H1 (cell line): ENCODE measurements at regions not wholly inside any gene's neighbourhood (a gene's known extent, or its start where the extent isn't known, plus 50 kb on each side); places are given as distances from the start of the nearest gene placed in this dataset.

Experiments
- CTCF ChIA-PET: fragments of 300-600 bp; sonication (Branson Sonifier 250); formaldehyde crosslinking; loops from one replicate; lab custom pipeline; 2021; ENCODE audit not compliant: partially characterized antibody; lab: Charles Lee
- POLR2A ChIA-PET: fragments of 300-600 bp; sonication (Branson Sonifier 250); formaldehyde crosslinking; loops from one replicate; lab custom pipeline; 2021; ENCODE audit warnings: inconsistent platforms; ENCODE audit not compliant: partially characterized antibody; lab: Charles Lee
- DNase-seq, 2 experiments: peaks; one replicate each; pipeline versions ENCODE4 v3.0.0 to v3.0.0-alpha.2; 2010 to 2022; ENCODE audit warnings: low spot score in 2 of 2, low read depth in 1 of 2, mixed read lengths in 1 of 2
- FAIRE-seq: peaks from 2 replicates; lab custom pipeline; 2011; peaks lifted over from hg19 to GRCh38; lab: Jason Lieb, UNC
- H2AFZ ChIP-seq: 2 replicates; pipeline ENCODE4 v1.8.1; 2012; ENCODE audit warnings: low read length, inconsistent platforms
- H2AK5ac ChIP-seq: 2 replicates; pipeline ENCODE4 v1.6.1; 2013; ENCODE audit warnings: low read depth, low read length
- H2BK120ac ChIP-seq: replicated peaks from 2 replicates; pipeline ENCODE3; 2013; ENCODE audit warnings: low read depth, low read length, inconsistent platforms
- H2BK12ac ChIP-seq: 2 replicates; pipeline ENCODE4 v1.6.1; 2013; ENCODE audit warnings: low read depth, low read length
- H2BK15ac ChIP-seq: 2 replicates; pipeline ENCODE4 v1.6.1; 2013; ENCODE audit warnings: low read length
- H2BK20ac ChIP-seq: 2 replicates; pipeline ENCODE4 v1.6.1; 2013; ENCODE audit warnings: low read length
- H2BK5ac ChIP-seq: 2 replicates; pipeline ENCODE4 v1.6.1; 2013; ENCODE audit warnings: low read depth, low read length
- H3K14ac ChIP-seq: 2 replicates; pipeline ENCODE4 v1.6.1; 2013; ENCODE audit warnings: inconsistent platforms; ENCODE audit not compliant: insufficient read length
- H3K18ac ChIP-seq: 2 replicates; pipeline ENCODE4 v1.6.1; 2013; ENCODE audit warnings: low read length; ENCODE audit errors: extremely low read depth
- H3K23ac ChIP-seq: 2 replicates; pipeline ENCODE4 v1.6.1; 2013; ENCODE audit warnings: inconsistent platforms; ENCODE audit not compliant: insufficient read length
- H3K23me2 ChIP-seq: 2 replicates; pipeline ENCODE4 v1.6.1; 2013; ENCODE audit warnings: low read depth, low read length
- H3K27ac ChIP-seq: 2 replicates; pipeline ENCODE4 v1.6.1; 2011; ENCODE audit warnings: low read depth, low read length, inconsistent platforms
- H3K27me3 ChIP-seq, 4 experiments: replicated peaks in 1 of 4; 1 replicate in 1 of 4; 2 replicates in 3 of 4; pipeline versions ENCODE4 v1.6.1 to v1.8.1; 2011 to 2013; ENCODE audit warnings: low read length in 3 of 4, mild to moderate bottlenecking in 3 of 4, inconsistent platforms in 2 of 4, mixed read lengths in 2 of 4, moderate library complexity in 1 of 4; ENCODE audit not compliant: control insufficient read depth in 3 of 4, insufficient read depth in 3 of 4; ENCODE audit errors: extremely low read depth in 1 of 4
- H3K36me3 ChIP-seq, 4 experiments: 2 replicates each; pipeline versions ENCODE4 v1.6.1 to v1.8.1; 2011 to 2013; ENCODE audit warnings: mild to moderate bottlenecking in 4 of 4, low read length in 3 of 4, moderate library complexity in 2 of 4, control low read depth in 1 of 4, inconsistent platforms in 1 of 4; ENCODE audit not compliant: insufficient read depth in 4 of 4, control insufficient read depth in 2 of 4
- H3K4ac ChIP-seq: replicated peaks from 2 replicates; pipeline ENCODE3; 2013; ENCODE audit warnings: low read length, low read depth, mixed read lengths, inconsistent platforms; ENCODE audit not compliant: insufficient read length
- H3K4me1 ChIP-seq, 4 experiments: replicated peaks in 1 of 4; 1 replicate in 1 of 4; 2 replicates in 3 of 4; pipeline versions ENCODE4 v1.6.1 to v1.8.1; 2011 to 2013; ENCODE audit warnings: low read length in 3 of 4, inconsistent platforms in 2 of 4, mixed read lengths in 1 of 4; ENCODE audit not compliant: insufficient read depth in 4 of 4, control insufficient read depth in 3 of 4
- H3K4me2 ChIP-seq, 2 experiments: 2 replicates each; pipeline versions ENCODE4 v1.6.1 to v1.8.1; 2011 to 2013; ENCODE audit warnings: low read depth in 2 of 2, low read length in 2 of 2, control low read depth in 1 of 2, inconsistent platforms in 1 of 2, mild to moderate bottlenecking in 1 of 2; ENCODE audit not compliant: insufficient read depth in 1 of 2
- H3K4me3 ChIP-seq, 4 experiments: fragments of 200-600, 300-600 bp in 1 of 4; sonication (generic), shearing (Covaris generic), sonication (Bioruptor Twin) in 1 of 4; 2 replicates each; pipeline versions ENCODE4 v1.5.1 to v1.8.1; 2011 to 2016; ENCODE audit warnings: low read length in 4 of 4, low read depth in 3 of 4, control low read depth in 2 of 4, inconsistent platforms in 2 of 4, mild to moderate bottlenecking in 2 of 4, mixed read lengths in 1 of 4, moderate library complexity in 1 of 4; ENCODE audit not compliant: insufficient read depth in 2 of 4; ENCODE audit errors: extremely low read depth in 1 of 4
- H3K56ac ChIP-seq: replicated peaks from 2 replicates; pipeline ENCODE3; 2013; ENCODE audit warnings: low read depth, mild to moderate bottlenecking, mixed read lengths, low read length, inconsistent platforms; ENCODE audit not compliant: insufficient read length
- H3K79me1 ChIP-seq: 2 replicates; pipeline ENCODE4 v1.6.1; 2013; ENCODE audit warnings: low read depth, low read length, control low read depth
- H3K79me2 ChIP-seq, 2 experiments: 2 replicates each; pipeline versions ENCODE4 v1.6.1 to v1.8.1; 2012 to 2013; ENCODE audit warnings: low read length in 2 of 2, mild to moderate bottlenecking in 2 of 2, inconsistent platforms in 1 of 2; ENCODE audit not compliant: insufficient read depth in 2 of 2, control insufficient read depth in 1 of 2
- H3K9ac ChIP-seq, 4 experiments: replicated peaks in 1 of 4; 1 replicate in 1 of 4; 2 replicates in 3 of 4; pipeline versions ENCODE4 v1.6.1 to v1.8.1; 2011 to 2013; ENCODE audit warnings: low read depth in 3 of 4, low read length in 3 of 4, control low read depth in 2 of 4, mild to moderate bottlenecking in 2 of 4, moderate library complexity in 2 of 4, inconsistent platforms in 1 of 4; ENCODE audit errors: extremely low read depth in 1 of 4
- H3K9me3 ChIP-seq, 2 experiments: 2 replicates each; pipeline versions ENCODE4 v1.6.1 to v1.8.1; 2012 to 2013; ENCODE audit warnings: mild to moderate bottlenecking in 2 of 2, moderate library complexity in 2 of 2, control low read depth in 1 of 2, inconsistent platforms in 1 of 2, low read depth in 1 of 2, low read length in 1 of 2, mixed read lengths in 1 of 2; ENCODE audit not compliant: insufficient read depth in 2 of 2
- H4K20me1 ChIP-seq, 2 experiments: replicated peaks in 1 of 2; 2 replicates each; pipeline versions ENCODE3 to v1.8.1; 2011 to 2013; ENCODE audit warnings: inconsistent platforms in 2 of 2, low read length in 2 of 2, mild to moderate bottlenecking in 1 of 2; ENCODE audit not compliant: insufficient read depth in 2 of 2, control insufficient read depth in 1 of 2
- H4K5ac ChIP-seq: 2 replicates; pipeline ENCODE4 v1.6.1; 2013; ENCODE audit warnings: low read length, low read depth, mixed read lengths, inconsistent platforms; ENCODE audit not compliant: insufficient read length
- H4K8ac ChIP-seq: 2 replicates; pipeline ENCODE4 v1.8.0; 2013; ENCODE audit warnings: mild to moderate bottlenecking, moderate library complexity, low read length, inconsistent platforms; ENCODE audit not compliant: insufficient read depth; ENCODE audit errors: extremely low read depth
- H4K91ac ChIP-seq: replicated peaks from 2 replicates; pipeline ENCODE3; 2013; ENCODE audit warnings: low read length, mixed read lengths, inconsistent platforms; ENCODE audit not compliant: insufficient read length
- ASH2L ChIP-seq: fragments of 200-600, 300-600 bp; sonication (generic); IDR thresholded peaks from one replicate; pipeline ENCODE4 v1.7.1; 2017; ENCODE audit warnings: low read length
- FOSL1 ChIP-seq: IDR thresholded peaks from 2 replicates; pipeline ENCODE4 v1.6.1; 2011; ENCODE audit warnings: mild to moderate bottlenecking, low read depth, low read length, moderate library complexity; ENCODE audit not compliant: insufficient read depth
- JUN ChIP-seq: IDR thresholded peaks from 2 replicates; pipeline ENCODE4 v1.6.1; 2011; ENCODE audit warnings: low read depth, mild to moderate bottlenecking, improper control_type of control experiment, low read length
- NRF1 ChIP-seq: IDR thresholded peaks from 2 replicates; pipeline ENCODE4 v1.6.1; 2011; ENCODE audit warnings: mild to moderate bottlenecking, low read depth, low read length, improper control_type of control experiment
- POU5F1 ChIP-seq: IDR thresholded peaks from 2 replicates; pipeline ENCODE4 v1.6.1; 2011; ENCODE audit warnings: low read depth, mild to moderate bottlenecking, low read length, moderate library complexity
- RFX5 ChIP-seq: IDR thresholded peaks from 2 replicates; pipeline ENCODE4 v1.6.1; 2011; ENCODE audit warnings: low read depth, low read length, improper control_type of control experiment, borderline replicate concordance
- TAF1 ChIP-seq: IDR thresholded peaks from 2 replicates; pipeline ENCODE4 v1.6.1; 2011; ENCODE audit warnings: mild to moderate bottlenecking, low read depth, low read length
- ZNF274 ChIP-seq: IDR thresholded peaks from 2 replicates; pipeline ENCODE4 v1.7.0; 2012; ENCODE audit warnings: low read length, borderline replicate concordance; ENCODE audit errors: extremely low read depth
- WGBS, 2 experiments: shearing (Covaris generic) in 1 of 2; methylation state at CpG; one replicate each; pipeline versions ENCODE4 v1.1.6 to v1.1.7; 2013 to 2015; ENCODE audit warnings: low lambda C conversion rate in 2 of 2, mixed read lengths in 2 of 2, inconsistent platforms in 1 of 2, low coverage in 1 of 2, missing lambda C conversion rate in 1 of 2; ENCODE audit not compliant: insufficient replicate concordance in 2 of 2, insufficient coverage in 1 of 2, insufficient read length in 1 of 2; ENCODE audit errors: extremely low coverage in 1 of 2, missing lambda C conversion rate in 1 of 2; 5-methylcytosine and 5-hydroxymethylcytosine counted together
- TF ChIP-seq, protein P1 (sequence below), 3 experiments: IDR thresholded peaks; 1 replicate in 2 of 3; 2 replicates in 1 of 3; pipeline versions ENCODE4 v1.5.1 to v1.6.1; 2011; ENCODE audit warnings: low read length in 3 of 3, mild to moderate bottlenecking in 3 of 3, inconsistent platforms in 2 of 3, low read depth in 1 of 3, moderate library complexity in 1 of 3; ENCODE audit not compliant: insufficient read depth in 1 of 3; ENCODE audit errors: control extremely low read depth in 1 of 3
- TF ChIP-seq, protein P2 (sequence below): IDR thresholded peaks from 2 replicates; pipeline ENCODE4 v1.6.1; 2012; ENCODE audit warnings: low read length, inconsistent platforms

DNA sequence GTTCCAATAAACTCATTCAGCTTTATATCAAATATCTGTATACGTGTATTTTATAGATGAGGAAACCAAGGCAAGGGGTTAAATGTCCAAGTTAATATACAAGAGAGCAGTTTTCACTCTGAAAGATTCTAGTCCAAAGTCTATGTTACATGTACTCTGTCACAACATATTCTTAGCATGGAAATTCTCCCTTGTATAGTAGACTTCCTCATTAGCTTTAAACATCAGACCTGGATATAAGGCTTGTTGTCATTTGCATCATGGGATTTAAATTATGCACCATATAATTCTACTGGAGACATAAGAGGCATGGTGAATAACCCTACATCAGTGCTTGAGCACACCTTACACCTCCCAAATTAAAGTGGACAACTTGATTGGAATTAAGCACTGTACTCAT is 681.9 kb upstream of the CCDC179 start:
- Histone ChIP-seq H2BK20ac (no peak overlapping the region), H3K27ac (no peak overlapping the region), H4K5ac (no peak overlapping the region), H3K23ac (no peak overlapping the region), H3K9me3 (no peaks in the 10 kb centered on the region), H3K4me2 (no peak overlapping the region), H3K79me2 (no peaks in the 10 kb centered on the region), H3K4ac (no peak overlapping the region), H4K20me1 (no peaks in the 10 kb centered on the region), H2BK120ac (no peak overlapping the region), H3K56ac (no peak overlapping the region), H3K27me3 (no peaks in the 10 kb centered on the region), H2BK5ac (no peak overlapping the region), H3K23me2 (no peaks in the 10 kb centered on the region), H2BK12ac (no peak overlapping the region), H2AK5ac (no peak overlapping the region), H3K4me3 (no peak overlapping the region), H4K8ac (no peak overlapping the region), H3K9ac (no peak overlapping the region), H4K91ac (no peak overlapping the region), H3K14ac (no peak overlapping the region), H3K4me1 (peaks cover 0 to 3% (median 0%) of the 10 kb centered on the region in 4 experiments; a peak in 2 of 7 replicates), H2BK15ac (no peak overlapping the region), H3K36me3 (no peaks in the 10 kb centered on the region), H3K18ac (no peak overlapping the region), H2AFZ (no peak overlapping the region), H3K79me1 (no peaks in the 10 kb centered on the region)
- DNase-seq (no peak), FAIRE-seq (no peak)
- ChIA-PET POLR2A (no interaction called here), CTCF (interaction anchor here (2.7 kb wide), 1 partner anchor 11 kb away, joined by 7 read pairs; no protein-coding TSS in a partner anchor)
- 84% methylated on average over 1 of the region's 1 CpG; no CpG with 5 or more reads in 1 of the 2 experiments for WGBS, 2 experiments
- TF ChIP-seq ZNF274 (no peak), ASH2L (no peak), NRF1 (no peak), TAF1 (no peak), POU5F1 (no peak), RFX5 (no peak), JUN (no peak), FOSL1 (no peak)
- TF ChIP-seq, protein P1, sequence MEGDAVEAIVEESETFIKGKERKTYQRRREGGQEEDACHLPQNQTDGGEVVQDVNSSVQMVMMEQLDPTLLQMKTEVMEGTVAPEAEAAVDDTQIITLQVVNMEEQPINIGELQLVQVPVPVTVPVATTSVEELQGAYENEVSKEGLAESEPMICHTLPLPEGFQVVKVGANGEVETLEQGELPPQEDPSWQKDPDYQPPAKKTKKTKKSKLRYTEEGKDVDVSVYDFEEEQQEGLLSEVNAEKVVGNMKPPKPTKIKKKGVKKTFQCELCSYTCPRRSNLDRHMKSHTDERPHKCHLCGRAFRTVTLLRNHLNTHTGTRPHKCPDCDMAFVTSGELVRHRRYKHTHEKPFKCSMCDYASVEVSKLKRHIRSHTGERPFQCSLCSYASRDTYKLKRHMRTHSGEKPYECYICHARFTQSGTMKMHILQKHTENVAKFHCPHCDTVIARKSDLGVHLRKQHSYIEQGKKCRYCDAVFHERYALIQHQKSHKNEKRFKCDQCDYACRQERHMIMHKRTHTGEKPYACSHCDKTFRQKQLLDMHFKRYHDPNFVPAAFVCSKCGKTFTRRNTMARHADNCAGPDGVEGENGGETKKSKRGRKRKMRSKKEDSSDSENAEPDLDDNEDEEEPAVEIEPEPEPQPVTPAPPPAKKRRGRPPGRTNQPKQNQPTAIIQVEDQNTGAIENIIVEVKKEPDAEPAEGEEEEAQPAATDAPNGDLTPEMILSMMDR (IDR thresholded peaks at IDR 0.05; ENCODE audit: control extremely low read depth in 1 of 3, insufficient read depth in 1 of 3, low read depth in 1 of 3, low read length in 3 of 3) = no peak
- TF ChIP-seq, protein P2, sequence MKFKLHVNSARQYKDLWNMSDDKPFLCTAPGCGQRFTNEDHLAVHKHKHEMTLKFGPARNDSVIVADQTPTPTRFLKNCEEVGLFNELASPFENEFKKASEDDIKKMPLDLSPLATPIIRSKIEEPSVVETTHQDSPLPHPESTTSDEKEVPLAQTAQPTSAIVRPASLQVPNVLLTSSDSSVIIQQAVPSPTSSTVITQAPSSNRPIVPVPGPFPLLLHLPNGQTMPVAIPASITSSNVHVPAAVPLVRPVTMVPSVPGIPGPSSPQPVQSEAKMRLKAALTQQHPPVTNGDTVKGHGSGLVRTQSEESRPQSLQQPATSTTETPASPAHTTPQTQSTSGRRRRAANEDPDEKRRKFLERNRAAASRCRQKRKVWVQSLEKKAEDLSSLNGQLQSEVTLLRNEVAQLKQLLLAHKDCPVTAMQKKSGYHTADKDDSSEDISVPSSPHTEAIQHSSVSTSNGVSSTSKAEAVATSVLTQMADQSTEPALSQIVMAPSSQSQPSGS = no peak
